ENCODE measurements at regions not wholly inside any gene's neighbourhood (a gene's known extent, or its start where the extent isn't known, plus 50 kb on each side); places are given as distances from the start of the nearest gene placed in this dataset.

GRCh38 chr9:14517154-14517906 lies 175.9 kb downstream of the ZDHHC21 start:
- no peak for TF ChIP-seq EP300 (IDR thresholded peaks at IDR 0.05)
- no peak for TF ChIP-seq CTCF (IDR thresholded peaks at IDR 0.05)
- TF ChIP-seq POLR2A (IDR thresholded peaks at IDR 0.05) = no peak
- TF ChIP-seq POLR2AphosphoS5 (IDR thresholded peaks at IDR 0.05) = no peak
